Keratinocyte (primary cell): ENCODE measurements at regions not wholly inside any gene's neighbourhood (a gene's known extent, or its start where the extent isn't known, plus 50 kb on each side); places are given as distances from the start of the nearest gene placed in this dataset.
"Not testable (repeated sequence)": the region's sequence is repeated elsewhere in the genome, so short reads cannot be mapped to it uniquely, and the experiment has no call there.

ENCODE experiments used
- DNase-seq: peaks from one replicate; pipeline ENCODE4 v3.0.0-alpha.2; 2011; ENCODE audit warnings: low read depth, missing footprints, low spot score
- FAIRE-seq: peaks from 2 replicates; lab custom pipeline; 2011; peaks lifted over from hg19 to GRCh38; lab: Jason Lieb, UNC
- H2AFZ ChIP-seq: 2 replicates; pipeline ENCODE4 v1.6.0; 2012; ENCODE audit warnings: low read length, control low read depth, inconsistent platforms; ENCODE audit not compliant: control insufficient read depth
- H3K27ac ChIP-seq: 2 replicates; pipeline ENCODE4 v1.5.1; 2011; ENCODE audit warnings: low read length; ENCODE audit not compliant: control insufficient read depth, insufficient read depth
- H3K27me3 ChIP-seq: 3 replicates; pipeline ENCODE4 v1.6.0; 2011; ENCODE audit warnings: low read length; ENCODE audit not compliant: control insufficient read depth, insufficient read depth; ENCODE audit errors: extremely low read depth
- H3K36me3 ChIP-seq, 2 experiments: 2 replicates in 1 of 2; 3 replicates in 1 of 2; pipeline ENCODE4 v1.5.1; 2011; ENCODE audit warnings: low read length in 2 of 2, mild to moderate bottlenecking in 1 of 2; ENCODE audit not compliant: control insufficient read depth in 2 of 2, insufficient read depth in 2 of 2; ENCODE audit errors: extremely low read depth in 1 of 2
- H3K4me1 ChIP-seq: 3 replicates; pipeline ENCODE4 v1.5.1; 2011; ENCODE audit warnings: low read length; ENCODE audit not compliant: control insufficient read depth, insufficient read depth; ENCODE audit errors: extremely low read depth
- H3K4me2 ChIP-seq: 3 replicates; pipeline ENCODE4 v1.6.0; 2011; ENCODE audit warnings: low read depth, low read length; ENCODE audit not compliant: control insufficient read depth, insufficient read depth; ENCODE audit errors: extremely low read depth
- H3K4me3 ChIP-seq, 3 experiments: fragments of 200-600 bp in 1 of 3; sonication (generic) in 1 of 3; 2 replicates in 2 of 3; 3 replicates in 1 of 3; pipeline ENCODE4 v1.5.1; 2011 to 2016; ENCODE audit warnings: low read length in 3 of 3, mild to moderate bottlenecking in 3 of 3, control low read depth in 2 of 3, inconsistent platforms in 1 of 3, low read depth in 1 of 3, mixed read lengths in 1 of 3, mixed run types in 1 of 3, moderate library complexity in 1 of 3; ENCODE audit not compliant: control insufficient read depth in 2 of 3, insufficient read depth in 2 of 3; ENCODE audit errors: extremely low read depth in 1 of 3
- H3K79me2 ChIP-seq: 2 replicates; pipeline ENCODE4 v1.6.0; 2012; ENCODE audit warnings: low read length; ENCODE audit not compliant: control insufficient read depth, insufficient read depth
- H3K9ac ChIP-seq: 3 replicates; pipeline ENCODE4 v1.6.0; 2011; ENCODE audit warnings: low read length; ENCODE audit not compliant: control insufficient read depth, insufficient read depth; ENCODE audit errors: extremely low read depth
- H3K9me1 ChIP-seq: 3 replicates; pipeline ENCODE4 v1.6.0; 2011; ENCODE audit warnings: low read length; ENCODE audit not compliant: control insufficient read depth, insufficient read depth; ENCODE audit errors: extremely low read depth
- H3K9me3 ChIP-seq: 2 replicates; pipeline ENCODE4 v1.5.1; 2012; ENCODE audit warnings: low read depth, low read length; ENCODE audit not compliant: control insufficient read depth
- H4K20me1 ChIP-seq: 3 replicates; pipeline ENCODE4 v1.6.0; 2011; ENCODE audit warnings: low read length; ENCODE audit not compliant: control insufficient read depth, insufficient read depth; ENCODE audit errors: extremely low read depth
- CTCF ChIP-seq, 3 experiments: IDR thresholded peaks in 1 of 3; conservative IDR thresholded peaks in 1 of 3; optimal IDR thresholded peaks in 1 of 3; 2 replicates in 2 of 3; 3 replicates in 1 of 3; pipeline versions ENCODE3 to v1.5.1; 2011; ENCODE audit warnings: low read length in 3 of 3, mild to moderate bottlenecking in 3 of 3, moderate library complexity in 2 of 3, control low read depth in 1 of 3, inconsistent platforms in 1 of 3; ENCODE audit not compliant: insufficient read depth in 2 of 3; ENCODE audit errors: extremely low read depth in 1 of 3
- EZH2 ChIP-seq: IDR thresholded peaks from one replicate; pipeline ENCODE4 v1.6.1; 2012; ENCODE audit warnings: inconsistent platforms, mild to moderate bottlenecking, low read length, moderate library complexity
- dilution Hi-C: fragments of 300-500 bp; cut with MboI; formaldehyde crosslinking; loops from one replicate; pipeline ENCODE4 v1.7.0; 2020; ENCODE audit warnings: low sequenced_read_pairs; ENCODE audit not compliant: extremely low pct_ligation_motif_present

- Histone ChIP-seq H3K4me1 (peaks cover 5% of the 10 kb centered on the region), H2AFZ (no peak overlapping the region), H4K20me1 (no peaks in the 10 kb centered on the region), H3K36me3 (no peaks in the 10 kb centered on the region), H3K79me2 (no peaks in the 10 kb centered on the region), H3K9ac (no peak overlapping the region), H3K9me1 (no peaks in the 10 kb centered on the region), H3K4me3 (no peak overlapping the region), H3K4me2 (no peak overlapping the region), H3K27ac (no peak overlapping the region), H3K27me3 (no peaks in the 10 kb centered on the region), H3K9me3 (no peaks in the 10 kb centered on the region)
- DNase-seq (no peak), FAIRE-seq (no peak)
- TF ChIP-seq EZH2, result no peak
- no peak for TF ChIP-seq CTCF (optimal IDR thresholded peaks at IDR 0.05 in 1 of 3, IDR thresholded peaks at IDR 0.05 in 1 of 3, conservative IDR thresholded peaks at IDR 0.05 in 1 of 3; ENCODE audit: extremely low read depth in 1 of 3, insufficient read depth in 2 of 3, low read length in 3 of 3)
- dilution Hi-C loops, result loop anchor here (25.0 kb wide), 1 partner anchor 88 kb away; the partner anchor contains the start of gene SPPL2A
These were observed 58.5 kb upstream of the AP4E1 start for GRCh38 chr15:50850003-50850402.

- Histone ChIP-seq H3K27me3 (no peaks in the 10 kb centered on the region), H2AFZ (no peak overlapping the region), H3K27ac (no peak overlapping the region), H3K79me2 (no peaks in the 10 kb centered on the region), H3K9me1 (no peaks in the 10 kb centered on the region), H3K4me2 (no peak overlapping the region), H3K4me3 (no peak overlapping the region), H3K36me3 (no peaks in the 10 kb centered on the region), H3K9me3 (no peaks in the 10 kb centered on the region), H3K9ac (no peak overlapping the region), H3K4me1 (no peaks in the 10 kb centered on the region), H4K20me1 (no peaks in the 10 kb centered on the region)
- TF ChIP-seq CTCF (optimal IDR thresholded peaks at IDR 0.05 in 1 of 3, IDR thresholded peaks at IDR 0.05 in 1 of 3, conservative IDR thresholded peaks at IDR 0.05 in 1 of 3; ENCODE audit: extremely low read depth in 1 of 3, insufficient read depth in 2 of 3, low read length in 3 of 3), result no peak
- TF ChIP-seq EZH2, result no peak
- DNase-seq, result no peak
- dilution Hi-C loops, result no loop called here
- no peak for FAIRE-seq
These were observed 60.1 kb upstream of the AP4E1 start for GRCh38 chr15:50848349-50848748.

- H3K27ac ChIP-seq, FAIRE-seq, H3K79me2 ChIP-seq, DNase-seq, H3K36me3 ChIP-seq, H3K9ac ChIP-seq, H3K9me3 ChIP-seq, H4K20me1 ChIP-seq, H3K4me1 ChIP-seq, H2AFZ ChIP-seq, dilution Hi-C loops, H3K4me3 ChIP-seq, H3K27me3 ChIP-seq, H3K9me1 ChIP-seq, H3K4me2 ChIP-seq: not testable (repeated sequence)
These were observed 63.3 kb upstream of the AP4E1 start for GRCh38 chr15:50845181-50845580.
